NCI-H510A treated with DMSO at 0.1 percent for 48 hours (cell line): ENCODE measurements at regions not wholly inside any gene's neighbourhood (a gene's known extent, or its start where the extent isn't known, plus 50 kb on each side); places are given as distances from the start of the nearest gene placed in this dataset.

ENCODE experiments used
- DNase-seq: peaks from one replicate; lab custom pipeline; 2025; lab: John Stamatoyannopoulos, UW

DNA sequence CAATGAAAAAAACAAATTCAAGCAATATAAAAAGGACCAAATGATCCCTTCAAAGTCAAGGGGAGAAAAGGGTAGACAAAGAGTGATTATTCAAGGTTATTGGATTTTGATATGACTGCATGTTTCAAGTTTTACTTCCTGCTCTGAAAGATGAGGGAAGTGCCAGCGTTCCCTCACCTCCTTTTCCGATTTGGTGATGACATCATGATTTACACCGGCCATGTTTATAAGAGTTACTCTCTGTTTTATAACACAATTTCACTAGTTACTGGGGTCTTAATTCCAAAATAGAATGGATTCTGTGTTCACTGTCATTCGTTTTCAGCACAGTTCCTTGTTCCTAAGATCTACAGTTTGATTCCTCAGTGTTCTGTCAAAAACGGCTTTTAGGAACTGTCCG lies 60.5 kb upstream of the CPXM2 start:
- DNase-seq: no peak

DNA sequence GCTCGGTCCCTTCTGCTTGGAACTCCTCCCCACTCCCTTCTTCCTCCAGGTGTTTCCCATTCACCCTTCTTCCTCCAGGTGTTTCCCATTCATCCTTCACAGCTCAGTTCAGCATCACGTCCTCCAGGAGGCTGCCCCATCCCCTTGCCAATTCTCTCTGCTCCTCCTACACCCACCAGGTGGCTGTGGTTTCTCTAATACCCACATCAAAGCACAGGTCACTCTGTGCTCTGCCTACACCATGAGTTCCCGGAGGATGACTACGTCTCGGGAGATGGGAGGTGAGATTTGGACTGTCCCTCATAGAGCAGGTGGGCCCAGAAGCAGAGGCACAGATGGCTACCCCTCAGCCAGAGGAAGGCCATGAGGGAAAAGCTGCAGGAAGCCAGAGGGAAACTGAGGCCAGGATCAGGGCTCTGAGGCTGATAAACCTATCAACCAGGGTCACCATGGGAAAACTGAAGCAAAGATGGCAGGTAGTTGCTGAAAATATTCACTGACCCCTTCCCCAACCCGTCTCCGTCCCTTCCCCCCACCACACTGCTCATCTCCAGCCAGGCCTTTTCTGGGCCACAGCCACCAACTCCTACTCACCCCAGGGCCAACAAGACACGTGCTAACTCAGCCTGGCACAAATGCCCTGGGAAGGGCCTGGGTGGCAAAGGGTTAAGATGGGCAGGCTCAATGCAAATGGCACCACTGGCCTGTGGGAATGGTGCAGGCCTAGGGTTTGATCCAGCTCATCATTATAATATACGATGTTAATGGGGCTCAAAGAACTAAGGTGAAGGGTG lies 56.6 kb upstream of the CPXM2 start:
- no peak for DNase-seq

DNA sequence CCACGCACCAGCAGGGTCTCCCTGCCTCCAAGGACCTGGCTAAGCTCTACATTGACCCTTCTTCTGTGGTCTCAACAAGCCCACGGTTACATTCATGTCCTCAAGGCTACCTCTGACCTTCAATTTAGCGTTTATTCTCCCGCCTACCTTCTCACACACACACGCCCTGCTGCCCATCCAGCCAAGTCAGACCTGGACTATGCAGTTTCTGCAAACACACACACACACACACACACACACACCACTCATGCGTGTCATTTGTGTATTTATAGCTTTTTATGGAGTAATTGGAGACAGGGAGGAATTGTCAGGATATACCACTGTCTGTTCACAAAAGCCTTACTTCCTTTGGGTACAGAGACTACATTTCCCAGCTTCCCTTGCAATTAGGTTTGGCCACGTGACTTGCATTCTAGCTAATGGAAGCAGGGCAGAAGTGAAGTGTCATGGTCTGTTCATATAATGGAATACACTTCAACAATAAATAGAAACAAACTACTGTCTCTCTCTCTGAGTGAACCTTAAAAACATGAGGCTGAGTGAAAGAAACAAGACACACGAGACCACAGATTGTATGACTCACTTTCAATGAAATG lies 53.8 kb upstream of the CPXM2 start:
- peak; percentile 64 for DNase-seq

DNA sequence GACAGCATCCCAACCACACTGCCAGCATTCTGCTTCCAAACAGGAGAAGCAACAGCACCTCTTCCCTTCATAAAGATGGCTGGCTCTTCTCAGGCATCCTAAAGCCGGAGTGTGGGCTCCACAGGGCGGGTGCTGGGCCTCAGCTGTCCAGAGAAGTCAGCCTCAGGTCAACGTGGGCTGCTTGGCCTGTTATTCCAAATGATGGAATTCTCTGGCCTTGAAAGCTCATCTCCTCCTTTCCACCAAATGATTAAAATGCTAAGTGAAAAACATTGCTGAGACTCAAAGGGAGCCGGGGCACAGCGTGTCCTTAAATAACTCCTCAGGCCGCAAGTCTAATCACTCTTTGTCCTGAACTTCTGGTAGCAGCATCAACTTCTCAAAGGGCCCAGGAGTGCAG lies 53.1 kb upstream of the CPXM2 start:
- DNase-seq: no peak

DNA sequence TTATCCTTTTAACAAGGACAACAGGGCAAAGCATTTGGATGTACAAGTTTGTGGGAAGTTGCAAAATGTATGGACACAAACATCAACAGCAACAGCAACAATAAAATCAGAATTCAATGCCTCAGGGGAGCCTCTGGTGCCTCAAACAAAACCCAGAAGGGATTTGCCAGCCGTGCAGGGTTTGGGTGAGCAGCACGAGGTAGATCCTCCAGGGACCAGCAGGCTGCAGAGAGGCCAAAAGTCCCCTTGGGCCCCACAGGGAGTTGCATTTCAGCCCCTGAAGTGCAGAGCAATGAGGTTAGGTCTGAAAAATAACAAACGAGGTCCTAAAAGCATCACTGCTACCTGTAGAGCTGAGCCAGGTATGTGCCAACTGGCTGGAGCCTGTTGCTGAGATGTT lies 51.7 kb upstream of the CPXM2 start:
- no peak for DNase-seq

DNA sequence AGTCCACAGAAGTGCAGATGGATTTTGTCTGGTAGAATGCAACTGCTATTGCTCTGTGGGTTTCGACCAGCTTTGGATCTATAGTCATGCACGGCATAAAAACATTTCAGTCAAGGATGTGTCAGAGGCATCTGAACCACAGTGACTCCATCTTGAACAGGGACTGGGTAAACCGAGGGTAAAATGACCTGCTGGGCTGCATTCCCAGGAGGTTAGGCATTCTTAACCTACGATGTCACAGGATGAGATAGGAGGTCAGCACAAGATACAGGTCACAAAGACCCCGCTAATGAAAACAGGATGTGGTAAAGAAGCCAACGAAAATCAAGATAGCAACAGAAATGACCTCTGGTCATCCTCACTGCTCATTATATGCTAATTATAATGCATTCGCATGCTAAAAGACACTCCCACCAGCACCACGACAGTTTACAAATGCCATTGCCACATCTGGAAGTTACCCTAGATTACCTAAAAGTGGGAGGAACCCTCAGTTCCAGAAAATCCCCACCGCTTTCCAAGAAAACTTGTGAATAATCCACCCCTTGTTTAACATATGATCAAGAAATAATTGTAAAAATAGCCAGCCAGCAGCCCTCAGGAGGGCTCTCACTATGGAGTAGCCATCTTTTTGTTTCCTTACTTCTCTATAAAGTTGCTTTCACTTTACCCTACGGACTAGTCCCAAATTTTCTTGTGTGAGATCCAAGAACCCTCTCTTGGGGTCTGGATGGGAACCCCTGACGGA lies 50.7 kb upstream of the CPXM2 start:
- no peak for DNase-seq
